Keratinocyte (primary cell): ENCODE measurements at regions not wholly inside any gene's neighbourhood (a gene's known extent, or its start where the extent isn't known, plus 50 kb on each side); places are given as distances from the start of the nearest gene placed in this dataset.

Source experiments
- EZH2 ChIP-seq: IDR thresholded peaks from one replicate; pipeline ENCODE4 v1.6.1; 2012; ENCODE audit warnings: inconsistent platforms, mild to moderate bottlenecking, low read length, moderate library complexity
- TF ChIP-seq, protein P1 (sequence below), 3 experiments: IDR thresholded peaks in 1 of 3; conservative IDR thresholded peaks in 1 of 3; optimal IDR thresholded peaks in 1 of 3; 2 replicates in 2 of 3; 3 replicates in 1 of 3; pipeline versions ENCODE3 to v1.5.1; 2011; ENCODE audit warnings: low read length in 3 of 3, mild to moderate bottlenecking in 3 of 3, moderate library complexity in 2 of 3, control low read depth in 1 of 3, inconsistent platforms in 1 of 3; ENCODE audit not compliant: insufficient read depth in 2 of 3; ENCODE audit errors: extremely low read depth in 1 of 3

DNA sequence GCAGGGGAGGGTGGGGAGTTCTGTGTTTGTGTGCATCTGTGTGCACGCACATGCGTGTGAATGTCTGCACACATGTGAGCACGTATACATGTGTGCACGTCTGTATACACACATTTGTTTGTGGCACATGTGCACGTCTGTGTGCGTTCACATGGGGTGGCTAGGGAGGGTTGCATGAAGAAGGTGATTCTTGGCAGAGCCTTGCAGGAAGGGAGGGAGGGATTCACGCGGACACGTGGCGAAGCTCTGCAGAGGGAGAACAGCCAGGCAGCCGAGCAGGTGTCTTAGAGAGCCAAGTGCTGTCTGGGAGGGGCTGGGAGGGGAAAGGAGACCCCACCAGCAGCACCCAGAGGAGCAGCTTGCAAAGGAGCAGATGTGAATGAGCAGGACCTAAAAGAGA lies 372.1 kb downstream of the BRD1 start:
- TF ChIP-seq, protein P1, sequence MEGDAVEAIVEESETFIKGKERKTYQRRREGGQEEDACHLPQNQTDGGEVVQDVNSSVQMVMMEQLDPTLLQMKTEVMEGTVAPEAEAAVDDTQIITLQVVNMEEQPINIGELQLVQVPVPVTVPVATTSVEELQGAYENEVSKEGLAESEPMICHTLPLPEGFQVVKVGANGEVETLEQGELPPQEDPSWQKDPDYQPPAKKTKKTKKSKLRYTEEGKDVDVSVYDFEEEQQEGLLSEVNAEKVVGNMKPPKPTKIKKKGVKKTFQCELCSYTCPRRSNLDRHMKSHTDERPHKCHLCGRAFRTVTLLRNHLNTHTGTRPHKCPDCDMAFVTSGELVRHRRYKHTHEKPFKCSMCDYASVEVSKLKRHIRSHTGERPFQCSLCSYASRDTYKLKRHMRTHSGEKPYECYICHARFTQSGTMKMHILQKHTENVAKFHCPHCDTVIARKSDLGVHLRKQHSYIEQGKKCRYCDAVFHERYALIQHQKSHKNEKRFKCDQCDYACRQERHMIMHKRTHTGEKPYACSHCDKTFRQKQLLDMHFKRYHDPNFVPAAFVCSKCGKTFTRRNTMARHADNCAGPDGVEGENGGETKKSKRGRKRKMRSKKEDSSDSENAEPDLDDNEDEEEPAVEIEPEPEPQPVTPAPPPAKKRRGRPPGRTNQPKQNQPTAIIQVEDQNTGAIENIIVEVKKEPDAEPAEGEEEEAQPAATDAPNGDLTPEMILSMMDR (optimal IDR thresholded peaks at IDR 0.05 in 1 of 3, IDR thresholded peaks at IDR 0.05 in 1 of 3, conservative IDR thresholded peaks at IDR 0.05 in 1 of 3; ENCODE audit: extremely low read depth in 1 of 3, insufficient read depth in 2 of 3, low read length in 3 of 3) = no peak
- TF ChIP-seq EZH2 = no peak
